ENCODE measurements at regions not wholly inside any gene's neighbourhood (a gene's known extent, or its start where the extent isn't known, plus 50 kb on each side); places are given as distances from the start of the nearest gene placed in this dataset.

DNA sequence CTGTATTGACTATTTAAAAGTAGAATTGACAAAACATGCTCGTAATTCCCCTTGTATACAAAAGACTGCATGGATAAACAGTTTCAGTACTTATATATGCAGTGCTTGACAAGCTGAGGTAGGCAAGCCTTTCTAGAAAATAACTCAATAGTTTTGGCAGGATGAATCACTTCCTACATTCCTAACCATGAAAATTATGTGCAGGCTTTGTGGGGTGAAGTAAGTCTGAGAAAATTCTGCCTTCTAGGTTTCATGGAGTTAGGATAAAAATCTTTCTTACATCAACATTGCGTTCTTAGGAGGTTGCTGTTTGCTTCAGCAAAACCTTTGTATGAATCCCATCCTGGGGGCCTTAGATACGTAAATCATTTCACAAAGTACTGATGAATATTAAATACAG, 801.4 kb upstream of the EYS start:
- TF ChIP-seq RFX5 (IDR thresholded peaks at IDR 0.05) (no peak), RNF2 (IDR thresholded peaks at IDR 0.05; ENCODE audit: borderline replicate concordance, low read depth) (no peak), POLR2A (IDR thresholded peaks at IDR 0.05; ENCODE audit: low read length) (no peak), TP53 (CRISPR knock-in tag; IDR thresholded peaks at IDR 0.05) (no peak), SMC3 (IDR thresholded peaks at IDR 0.05) (no peak), FOXS1 (CRISPR knock-in tag; IDR thresholded peaks at IDR 0.05) (no peak), RAD21 (conservative IDR thresholded peaks at IDR 0.05 in 1 of 2, IDR thresholded peaks at IDR 0.05 in 1 of 2) (no peak), SREBF2 (IDR thresholded peaks at IDR 0.05) (no peak), EP300 (IDR thresholded peaks at IDR 0.05) (no peak), POLR2AphosphoS2 (conservative IDR thresholded peaks at IDR 0.05; ENCODE audit: low read length) (no peak), MAFK (IDR thresholded peaks at IDR 0.05; ENCODE audit: partially characterized antibody) (no peak)
- TF ChIP-seq, protein P1, sequence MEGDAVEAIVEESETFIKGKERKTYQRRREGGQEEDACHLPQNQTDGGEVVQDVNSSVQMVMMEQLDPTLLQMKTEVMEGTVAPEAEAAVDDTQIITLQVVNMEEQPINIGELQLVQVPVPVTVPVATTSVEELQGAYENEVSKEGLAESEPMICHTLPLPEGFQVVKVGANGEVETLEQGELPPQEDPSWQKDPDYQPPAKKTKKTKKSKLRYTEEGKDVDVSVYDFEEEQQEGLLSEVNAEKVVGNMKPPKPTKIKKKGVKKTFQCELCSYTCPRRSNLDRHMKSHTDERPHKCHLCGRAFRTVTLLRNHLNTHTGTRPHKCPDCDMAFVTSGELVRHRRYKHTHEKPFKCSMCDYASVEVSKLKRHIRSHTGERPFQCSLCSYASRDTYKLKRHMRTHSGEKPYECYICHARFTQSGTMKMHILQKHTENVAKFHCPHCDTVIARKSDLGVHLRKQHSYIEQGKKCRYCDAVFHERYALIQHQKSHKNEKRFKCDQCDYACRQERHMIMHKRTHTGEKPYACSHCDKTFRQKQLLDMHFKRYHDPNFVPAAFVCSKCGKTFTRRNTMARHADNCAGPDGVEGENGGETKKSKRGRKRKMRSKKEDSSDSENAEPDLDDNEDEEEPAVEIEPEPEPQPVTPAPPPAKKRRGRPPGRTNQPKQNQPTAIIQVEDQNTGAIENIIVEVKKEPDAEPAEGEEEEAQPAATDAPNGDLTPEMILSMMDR (IDR thresholded peaks at IDR 0.05) = no peak

Data from A549 (cell line).